Right lobe of liver (tissue), 6 donors: ENCODE measurements at regions not wholly inside any gene's neighbourhood (a gene's known extent, or its start where the extent isn't known, plus 50 kb on each side); places are given as distances from the start of the nearest gene placed in this dataset.

Source experiments
- ATAC-seq, 4 donors: fragments of 200-7000 bp; cut with Tn5 transposase; one replicate each; pipeline ENCODE4 v1.9.1; 2020; ENCODE audit warnings: mild to moderate bottlenecking in 4 of 4, moderate library complexity in 4 of 4
- DNase-seq, 3 donors: peaks; one replicate each; pipeline ENCODE4 v3.0.0-alpha.2; 2020
- H3K27ac ChIP-seq, 3 donors: fragments of 200-600 bp; one replicate each; pipeline ENCODE4 v1.8.0; 2022
- H3K27me3 ChIP-seq, 2 donors: fragments of 200-600 bp; one replicate each; pipeline ENCODE4 v1.8.0; 2022
- H3K36me3 ChIP-seq, 4 donors: fragments of 200-600 bp; sonication (generic) in 1 of 4; one replicate each; pipeline versions ENCODE4 v1.5.1 to v1.8.0; 2017 to 2022; ENCODE audit warnings: control low read depth in 1 of 4
- H3K4me1 ChIP-seq, 4 donors: fragments of 200-600 bp; sonication (generic) in 1 of 4; one replicate each; pipeline versions ENCODE4 v1.5.1 to v1.8.0; 2017 to 2022; ENCODE audit warnings: control low read depth in 1 of 4
- H3K4me3 ChIP-seq, 3 donors: fragments of 200-600 bp; one replicate each; pipeline ENCODE4 v1.8.0; 2022
- H3K9me3 ChIP-seq, 4 donors: fragments of 200-600 bp; sonication (generic) in 1 of 4; one replicate each; pipeline versions ENCODE4 v1.5.1 to v1.8.0; 2017 to 2022; ENCODE audit warnings: control low read depth in 1 of 4
- POLR2A ChIP-seq: fragments of 450-650 bp; IDR thresholded peaks from one replicate; pipeline ENCODE4 v1.6.1; 2017; ENCODE audit warnings: antibody characterized with exemption, mild to moderate bottlenecking
- WGBS: methylation state at CpG from one replicate; pipeline ENCODE4 v1.1.6; 2018; ENCODE audit warnings: low coverage, low lambda C conversion rate; ENCODE audit not compliant: insufficient coverage; ENCODE audit errors: missing lambda C conversion rate; 5-methylcytosine and 5-hydroxymethylcytosine counted together
- intact Hi-C, 2 donors: fragments of 100-400 bp; cut with DNase I; formaldehyde crosslinking; loops; one replicate each; pipeline versions ENCODE4 v1.11.2 to v1.14.1; 2022
- TF ChIP-seq, protein P1 (sequence below), 4 donors: fragments of 200-600 bp in 3 of 4; fragments of 450-650 bp in 1 of 4; IDR thresholded peaks; one replicate each; pipeline versions ENCODE4 v1.5.1 to v1.8.0; 2016 to 2022; ENCODE audit warnings: antibody characterized with exemption in 4 of 4, mild to moderate bottlenecking in 2 of 4
- donor health status: DM: no; HTN: yes; CAD: no.
- donor health status: DM: no; HTN: no; CAD: no.
- donor health status: DM: no; HTN: no; CAD: no.
- donor health status: DM: no; HTN: yes; CAD: no.
- donor health status: DM: no; HTN: yes; CAD: no.

DNA sequence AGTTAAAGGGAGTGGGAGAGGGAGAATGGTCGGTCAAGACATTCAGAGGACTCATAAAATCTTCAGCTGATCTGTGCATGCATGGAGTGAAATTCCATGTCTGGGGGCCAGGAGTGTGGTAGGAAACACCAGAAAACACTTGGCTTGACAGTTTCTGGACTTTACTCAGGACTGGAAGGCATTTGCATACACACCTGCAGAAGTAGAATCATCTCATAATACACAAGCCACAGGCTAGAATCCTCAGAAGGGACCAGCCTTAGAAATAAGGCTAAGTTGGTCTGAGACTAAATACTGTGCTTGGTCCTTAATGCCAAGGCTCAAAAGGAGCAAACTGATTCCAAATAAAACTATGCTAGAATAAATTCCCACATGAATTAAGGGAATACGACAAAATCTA, 328.1 kb upstream of the KITLG start:
- Histone ChIP-seq H3K27ac (no peak overlapping the region), H3K27me3 (no peaks in the 10 kb centered on the region), H3K36me3 (no peaks in the 10 kb centered on the region), H3K4me1 (peaks cover 0 to 6% (median 0%) of the 10 kb centered on the region in 4 donors), H3K9me3 (no peaks in the 10 kb centered on the region), H3K4me3 (no peak overlapping the region)
- 89% methylated on average over 1 of the region's 2 CpGs for WGBS
- intact Hi-C loops: no loop called here
- ATAC-seq: no peak
- no peak for DNase-seq
- TF ChIP-seq, protein P1, sequence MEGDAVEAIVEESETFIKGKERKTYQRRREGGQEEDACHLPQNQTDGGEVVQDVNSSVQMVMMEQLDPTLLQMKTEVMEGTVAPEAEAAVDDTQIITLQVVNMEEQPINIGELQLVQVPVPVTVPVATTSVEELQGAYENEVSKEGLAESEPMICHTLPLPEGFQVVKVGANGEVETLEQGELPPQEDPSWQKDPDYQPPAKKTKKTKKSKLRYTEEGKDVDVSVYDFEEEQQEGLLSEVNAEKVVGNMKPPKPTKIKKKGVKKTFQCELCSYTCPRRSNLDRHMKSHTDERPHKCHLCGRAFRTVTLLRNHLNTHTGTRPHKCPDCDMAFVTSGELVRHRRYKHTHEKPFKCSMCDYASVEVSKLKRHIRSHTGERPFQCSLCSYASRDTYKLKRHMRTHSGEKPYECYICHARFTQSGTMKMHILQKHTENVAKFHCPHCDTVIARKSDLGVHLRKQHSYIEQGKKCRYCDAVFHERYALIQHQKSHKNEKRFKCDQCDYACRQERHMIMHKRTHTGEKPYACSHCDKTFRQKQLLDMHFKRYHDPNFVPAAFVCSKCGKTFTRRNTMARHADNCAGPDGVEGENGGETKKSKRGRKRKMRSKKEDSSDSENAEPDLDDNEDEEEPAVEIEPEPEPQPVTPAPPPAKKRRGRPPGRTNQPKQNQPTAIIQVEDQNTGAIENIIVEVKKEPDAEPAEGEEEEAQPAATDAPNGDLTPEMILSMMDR (IDR thresholded peaks at IDR 0.05): no peak
- no peak for TF ChIP-seq POLR2A

DNA sequence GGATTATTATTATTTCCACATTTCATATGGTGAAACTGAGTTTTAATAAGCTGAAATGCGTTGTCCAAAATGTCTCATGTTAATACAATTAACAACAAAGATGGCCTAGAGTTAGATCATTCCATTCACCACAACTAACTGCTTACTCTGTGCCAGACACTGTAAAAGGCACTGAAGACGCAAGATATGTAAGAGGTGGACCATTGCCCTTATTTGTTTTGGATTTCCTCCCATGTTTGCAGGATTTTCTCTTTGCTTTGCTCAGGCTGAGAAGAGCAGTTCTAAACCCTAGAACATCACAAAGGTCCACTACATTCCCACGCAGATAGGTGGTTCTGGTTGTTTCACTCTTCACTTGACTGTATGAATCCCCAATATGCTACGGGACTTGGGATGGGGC, 324.4 kb upstream of the KITLG start:
- intact Hi-C loops: no loop called here
- Histone ChIP-seq H3K27ac (no peak overlapping the region), H3K4me1 (peaks cover 0 to 6% (median 0%) of the 10 kb centered on the region in 4 donors), H3K27me3 (no peaks in the 10 kb centered on the region), H3K36me3 (no peaks in the 10 kb centered on the region), H3K9me3 (no peaks in the 10 kb centered on the region), H3K4me3 (no peak overlapping the region)
- no peak for DNase-seq
- ATAC-seq: peak; percentile 79 to 86 (median 83)
- TF ChIP-seq, protein P1 (IDR thresholded peaks at IDR 0.05): no peak
- no peak for TF ChIP-seq POLR2A
- 38% methylated on average over 4 of the region's 4 CpGs for WGBS

GRCh38 chr12:88903333-88903732, 323.1 kb upstream of the KITLG start:
- intact Hi-C loops: no loop called here
- Histone ChIP-seq H3K27me3 (no peaks in the 10 kb centered on the region), H3K4me3 (peak overlapping the region in 1 of 3 donors; percentile 18), H3K4me1 (peaks cover 0 to 6% (median 0%) of the 10 kb centered on the region in 4 donors), H3K27ac (no peak overlapping the region), H3K36me3 (no peaks in the 10 kb centered on the region), H3K9me3 (no peaks in the 10 kb centered on the region)
- ATAC-seq: peak; percentile 76 to 90 (median 84)
- DNase-seq: no peak
- TF ChIP-seq, protein P1 (IDR thresholded peaks at IDR 0.05): no peak
- TF ChIP-seq POLR2A: no peak
- WGBS: 36% methylated on average over 4 of the region's 4 CpGs

- intact Hi-C loops: no loop called here
- DNase-seq: no peak
- H3K27me3 ChIP-seq: no peaks in the 10 kb centered on the region
- H3K36me3 ChIP-seq: no peaks in the 10 kb centered on the region
- no peak overlapping the region for H3K27ac ChIP-seq
- TF ChIP-seq, protein P1 (IDR thresholded peaks at IDR 0.05): no peak
- no peak for TF ChIP-seq POLR2A
- WGBS: 50% methylated on average over 1 of the region's 1 CpG
- no peaks in the 10 kb centered on the region for H3K9me3 ChIP-seq
- no peak overlapping the region for H3K4me3 ChIP-seq
- H3K4me1 ChIP-seq: no peaks in the 10 kb centered on the region
- peak in 1 of 4 donors; percentile 22 for ATAC-seq
Measured at GRCh38 chr12:88897723-88898122, 317.5 kb upstream of the KITLG start.

DNA sequence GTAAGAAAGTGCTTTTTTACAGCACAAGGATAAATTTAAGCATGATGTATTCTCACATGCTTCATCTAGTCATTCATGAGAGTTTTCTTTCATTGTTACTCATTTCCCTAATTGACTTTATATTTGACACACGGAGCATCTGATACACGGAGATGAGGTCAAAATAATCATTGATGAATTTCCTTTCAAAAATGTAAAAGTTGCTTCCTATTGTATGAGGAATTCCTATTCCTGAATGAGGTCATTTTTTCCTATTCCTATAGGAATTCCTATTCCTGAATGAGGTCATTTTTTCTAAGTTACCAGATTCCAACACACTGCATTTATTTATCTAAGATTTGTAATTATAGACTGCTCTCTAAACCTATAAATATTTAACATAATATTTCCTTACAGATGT, 316.7 kb upstream of the KITLG start:
- Histone ChIP-seq H3K36me3 (no peaks in the 10 kb centered on the region), H3K4me3 (no peak overlapping the region), H3K27me3 (no peaks in the 10 kb centered on the region), H3K27ac (no peak overlapping the region), H3K4me1 (no peaks in the 10 kb centered on the region), H3K9me3 (no peaks in the 10 kb centered on the region)
- TF ChIP-seq POLR2A: no peak
- TF ChIP-seq, protein P1 (IDR thresholded peaks at IDR 0.05): no peak
- no peak for ATAC-seq
- intact Hi-C loops: no loop called here
- WGBS: 50% methylated on average over 2 of the region's 2 CpGs
- DNase-seq: no peak
